DND-41 (cell line): ENCODE measurements at regions not wholly inside any gene's neighbourhood (a gene's known extent, or its start where the extent isn't known, plus 50 kb on each side); places are given as distances from the start of the nearest gene placed in this dataset.

Experiments
- EZH2 ChIP-seq: IDR thresholded peaks from 3 replicates; pipeline ENCODE4 v1.6.1; 2012; ENCODE audit warnings: borderline replicate concordance, low read depth, mild to moderate bottlenecking, moderate library complexity, low read length, inconsistent platforms; ENCODE audit not compliant: severe bottlenecking
- TF ChIP-seq, protein P1 (sequence below): IDR thresholded peaks from 2 replicates; pipeline ENCODE4 v1.5.1; 2012; ENCODE audit warnings: borderline replicate concordance, low read length, moderate library complexity, mild to moderate bottlenecking; ENCODE audit not compliant: poor library complexity, severe bottlenecking; ENCODE audit errors: extremely low read depth

DNA sequence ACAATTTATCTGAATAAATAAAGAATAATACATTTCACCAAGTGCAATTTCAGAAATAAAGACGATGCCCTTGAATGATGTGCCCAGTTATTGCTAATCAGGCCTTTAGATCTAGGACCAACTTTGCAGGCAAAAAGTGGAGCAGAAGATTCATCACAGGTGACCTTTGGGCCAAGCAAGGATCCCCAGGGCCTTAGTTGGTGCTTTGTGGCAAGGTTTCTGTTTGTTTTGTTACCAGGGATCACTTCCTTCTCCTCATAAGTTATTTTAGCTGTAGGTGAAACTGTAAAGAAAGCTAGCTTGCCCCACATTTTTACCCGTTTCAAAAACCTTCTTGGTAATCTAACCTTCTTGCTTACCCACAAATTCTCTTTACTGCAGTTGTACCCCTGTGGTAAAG, 323.2 kb downstream of the NEBL start:
- TF ChIP-seq, protein P1, sequence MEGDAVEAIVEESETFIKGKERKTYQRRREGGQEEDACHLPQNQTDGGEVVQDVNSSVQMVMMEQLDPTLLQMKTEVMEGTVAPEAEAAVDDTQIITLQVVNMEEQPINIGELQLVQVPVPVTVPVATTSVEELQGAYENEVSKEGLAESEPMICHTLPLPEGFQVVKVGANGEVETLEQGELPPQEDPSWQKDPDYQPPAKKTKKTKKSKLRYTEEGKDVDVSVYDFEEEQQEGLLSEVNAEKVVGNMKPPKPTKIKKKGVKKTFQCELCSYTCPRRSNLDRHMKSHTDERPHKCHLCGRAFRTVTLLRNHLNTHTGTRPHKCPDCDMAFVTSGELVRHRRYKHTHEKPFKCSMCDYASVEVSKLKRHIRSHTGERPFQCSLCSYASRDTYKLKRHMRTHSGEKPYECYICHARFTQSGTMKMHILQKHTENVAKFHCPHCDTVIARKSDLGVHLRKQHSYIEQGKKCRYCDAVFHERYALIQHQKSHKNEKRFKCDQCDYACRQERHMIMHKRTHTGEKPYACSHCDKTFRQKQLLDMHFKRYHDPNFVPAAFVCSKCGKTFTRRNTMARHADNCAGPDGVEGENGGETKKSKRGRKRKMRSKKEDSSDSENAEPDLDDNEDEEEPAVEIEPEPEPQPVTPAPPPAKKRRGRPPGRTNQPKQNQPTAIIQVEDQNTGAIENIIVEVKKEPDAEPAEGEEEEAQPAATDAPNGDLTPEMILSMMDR, result no peak
- no peak for TF ChIP-seq EZH2
